Smooth muscle cell (in vitro differentiated cells): ENCODE measurements at regions not wholly inside any gene's neighbourhood (a gene's known extent, or its start where the extent isn't known, plus 50 kb on each side); places are given as distances from the start of the nearest gene placed in this dataset.

Experiments used
- DNase-seq: peaks from one replicate; lab custom pipeline; 2025; ENCODE audit not compliant: unreplicated experiment; lab: John Stamatoyannopoulos, UW
- H2AFZ ChIP-seq: fragments of 200-600 bp; sonication (generic); 2 replicates; pipeline ENCODE4 v1.6.0; 2016; ENCODE audit warnings: antibody characterized with exemption, low read depth, mild to moderate bottlenecking
- H3F3A ChIP-seq: fragments of 200-600 bp; sonication (generic); 2 replicates; pipeline ENCODE4 v1.6.0; 2017; ENCODE audit warnings: antibody characterized with exemption, low read depth
- H3K27ac ChIP-seq: fragments of 200-600 bp; sonication (generic); 2 replicates; pipeline ENCODE4 v1.5.1; 2016; ENCODE audit warnings: low read depth, mild to moderate bottlenecking
- H3K27me3 ChIP-seq: fragments of 200-600 bp; sonication (generic); 2 replicates; pipeline ENCODE4 v1.6.1; 2016; ENCODE audit warnings: low read depth, mild to moderate bottlenecking
- H3K36me3 ChIP-seq: fragments of 200-600 bp; sonication (generic); 2 replicates; pipeline ENCODE4 v1.5.1; 2016; ENCODE audit warnings: low read depth
- H3K4me1 ChIP-seq: fragments of 200-600 bp; sonication (generic); 2 replicates; pipeline ENCODE4 v1.5.1; 2016; ENCODE audit warnings: low read depth
- H3K4me2 ChIP-seq: fragments of 200-600 bp; sonication (generic); 2 replicates; pipeline ENCODE4 v1.6.0; 2016; ENCODE audit warnings: mild to moderate bottlenecking
- H3K4me3 ChIP-seq: fragments of 200-600 bp; sonication (generic); 2 replicates; pipeline ENCODE4 v1.5.1; 2016; ENCODE audit warnings: mild to moderate bottlenecking
- H3K79me2 ChIP-seq: fragments of 200-600 bp; sonication (generic); 2 replicates; pipeline ENCODE4 v1.6.0; 2016; ENCODE audit warnings: low read depth, mild to moderate bottlenecking
- H3K9ac ChIP-seq: fragments of 200-600 bp; sonication (generic); 2 replicates; pipeline ENCODE4 v1.6.0; 2016; ENCODE audit warnings: low read depth
- H3K9me3 ChIP-seq: fragments of 200-600 bp; sonication (generic); replicated peaks from 2 replicates; pipeline ENCODE4 v1.5.1; 2016; ENCODE audit warnings: low read depth
- H4K20me1 ChIP-seq: fragments of 200-600 bp; sonication (generic); 2 replicates; pipeline ENCODE4 v1.6.0; 2016; ENCODE audit warnings: low read depth
- WGBS: methylation state at CpG from one replicate; pipeline ENCODE4 v1.1.7; 2016; ENCODE audit warnings: low lambda C conversion rate; 5-methylcytosine and 5-hydroxymethylcytosine counted together
- TF ChIP-seq, protein P1 (sequence below): fragments of 200-600 bp; sonication (generic); IDR thresholded peaks from 2 replicates; pipeline ENCODE4 v1.5.1; 2017; ENCODE audit warnings: borderline replicate concordance, mild to moderate bottlenecking, antibody characterized with exemption; ENCODE audit not compliant: insufficient read depth, poor library complexity, severe bottlenecking

DNA sequence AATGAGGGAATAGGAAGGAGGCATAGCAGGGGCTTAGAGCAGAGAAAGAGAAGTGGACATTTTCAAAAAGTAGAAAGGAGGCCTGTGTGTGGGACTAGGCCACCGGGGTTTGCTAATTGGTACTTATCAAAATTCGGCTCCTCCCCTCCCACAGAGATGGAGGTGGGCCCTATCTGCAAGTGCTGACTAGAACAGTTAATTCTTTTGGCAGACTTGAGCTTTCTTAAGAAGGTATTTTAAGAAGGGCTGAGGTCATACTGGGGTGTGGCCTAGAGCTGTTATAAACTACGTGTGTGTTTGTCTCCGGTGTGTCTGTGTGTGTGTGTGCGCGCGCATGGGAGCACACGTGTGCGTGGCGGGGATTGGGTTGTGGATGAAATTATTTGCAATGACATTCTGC is 1086.5 kb downstream of the EFNA5 start:
- Histone ChIP-seq H3K36me3 (no peaks in the 10 kb centered on the region), H4K20me1 (no peaks in the 10 kb centered on the region)

DNA sequence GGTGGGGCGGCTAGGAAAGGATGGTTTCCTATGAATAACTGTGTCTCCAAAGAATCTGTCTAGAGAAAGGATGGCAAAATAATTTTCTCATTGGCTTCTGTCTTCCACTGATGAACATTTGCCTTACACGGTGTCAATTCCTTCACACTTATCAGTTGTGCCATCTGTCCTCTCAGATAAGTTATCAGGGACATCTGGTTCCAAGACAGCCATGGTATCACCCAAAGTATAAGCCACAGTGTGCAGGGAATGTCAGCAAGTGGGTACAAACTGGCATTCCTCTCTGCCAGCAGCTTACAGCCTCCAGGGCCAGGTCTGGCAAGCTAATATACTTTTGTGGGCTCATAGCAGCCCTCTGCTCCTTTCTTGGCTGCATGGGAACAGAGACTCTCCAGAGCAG is 1092.0 kb downstream of the EFNA5 start:
- no peaks in the 10 kb centered on the region for H3K36me3 ChIP-seq
- DNase-seq, result no peak
- no peak overlapping the region for H3K4me3 ChIP-seq
- TF ChIP-seq, protein P1, sequence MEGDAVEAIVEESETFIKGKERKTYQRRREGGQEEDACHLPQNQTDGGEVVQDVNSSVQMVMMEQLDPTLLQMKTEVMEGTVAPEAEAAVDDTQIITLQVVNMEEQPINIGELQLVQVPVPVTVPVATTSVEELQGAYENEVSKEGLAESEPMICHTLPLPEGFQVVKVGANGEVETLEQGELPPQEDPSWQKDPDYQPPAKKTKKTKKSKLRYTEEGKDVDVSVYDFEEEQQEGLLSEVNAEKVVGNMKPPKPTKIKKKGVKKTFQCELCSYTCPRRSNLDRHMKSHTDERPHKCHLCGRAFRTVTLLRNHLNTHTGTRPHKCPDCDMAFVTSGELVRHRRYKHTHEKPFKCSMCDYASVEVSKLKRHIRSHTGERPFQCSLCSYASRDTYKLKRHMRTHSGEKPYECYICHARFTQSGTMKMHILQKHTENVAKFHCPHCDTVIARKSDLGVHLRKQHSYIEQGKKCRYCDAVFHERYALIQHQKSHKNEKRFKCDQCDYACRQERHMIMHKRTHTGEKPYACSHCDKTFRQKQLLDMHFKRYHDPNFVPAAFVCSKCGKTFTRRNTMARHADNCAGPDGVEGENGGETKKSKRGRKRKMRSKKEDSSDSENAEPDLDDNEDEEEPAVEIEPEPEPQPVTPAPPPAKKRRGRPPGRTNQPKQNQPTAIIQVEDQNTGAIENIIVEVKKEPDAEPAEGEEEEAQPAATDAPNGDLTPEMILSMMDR, result no peak
- WGBS, result 97% methylated on average over 2 of the region's 2 CpGs
- H4K20me1 ChIP-seq, result no peaks in the 10 kb centered on the region
- no peak overlapping the region for H3K4me2 ChIP-seq
- H3K27me3 ChIP-seq, result no peaks in the 10 kb centered on the region
- no peak overlapping the region for H2AFZ ChIP-seq
- H3K27ac ChIP-seq, result no peak overlapping the region
- no peaks in the 10 kb centered on the region for H3K79me2 ChIP-seq
- H3F3A ChIP-seq, result no peaks in the 10 kb centered on the region
- H3K9ac ChIP-seq, result no peak overlapping the region
- no peaks in the 10 kb centered on the region for H3K9me3 ChIP-seq
- H3K4me1 ChIP-seq, result no peaks in the 10 kb centered on the region

More for the DNA sequence above, 1086.5 kb downstream of the EFNA5 start:
- Histone ChIP-seq H2AFZ (no peak overlapping the region), H3K27ac (no peak overlapping the region), H3K4me2 (no peak overlapping the region), H3K4me3 (no peak overlapping the region), H3K9ac (no peak overlapping the region), H3K9me3 (no peaks in the 10 kb centered on the region), H3K79me2 (no peaks in the 10 kb centered on the region), H3F3A (no peaks in the 10 kb centered on the region), H3K4me1 (no peaks in the 10 kb centered on the region), H3K27me3 (no peaks in the 10 kb centered on the region)
- no peak for DNase-seq
- TF ChIP-seq, protein P1, result no peak
- whole genome bisulfite sequencing, result 81% methylated on average over 10 of the region's 10 CpGs

DNA sequence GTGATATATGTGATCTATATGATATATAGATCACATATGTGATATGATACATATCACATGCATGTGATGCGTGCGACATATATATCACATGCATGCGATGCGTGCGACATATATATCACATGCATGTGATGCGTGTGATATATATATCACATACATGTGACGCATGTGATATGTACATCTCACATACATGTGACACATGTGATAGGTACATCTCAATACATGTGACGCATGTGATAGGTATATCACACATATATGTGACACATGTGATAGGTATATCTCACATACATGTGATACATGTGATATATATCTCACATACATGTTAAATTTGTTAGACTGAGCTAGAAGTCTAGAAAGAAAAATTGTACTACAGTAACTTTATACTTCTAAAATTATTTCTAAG is 1095.9 kb downstream of the EFNA5 start:
- H3K36me3 ChIP-seq, result no peaks in the 10 kb centered on the region
- H3F3A ChIP-seq, result no peaks in the 10 kb centered on the region
- H3K4me3 ChIP-seq, result no peak overlapping the region
- no peak overlapping the region for H2AFZ ChIP-seq
- WGBS, result 96% methylated on average over 8 of the region's 8 CpGs
- no peak overlapping the region for H3K4me2 ChIP-seq
- H3K9ac ChIP-seq, result no peak overlapping the region
- no peak overlapping the region for H3K27ac ChIP-seq
- H3K9me3 ChIP-seq, result no peaks in the 10 kb centered on the region
- DNase-seq, result no peak
- H3K4me1 ChIP-seq, result no peaks in the 10 kb centered on the region
- no peaks in the 10 kb centered on the region for H3K79me2 ChIP-seq
- no peaks in the 10 kb centered on the region for H3K27me3 ChIP-seq
- TF ChIP-seq, protein P1, result no peak
- H4K20me1 ChIP-seq, result no peaks in the 10 kb centered on the region

DNA sequence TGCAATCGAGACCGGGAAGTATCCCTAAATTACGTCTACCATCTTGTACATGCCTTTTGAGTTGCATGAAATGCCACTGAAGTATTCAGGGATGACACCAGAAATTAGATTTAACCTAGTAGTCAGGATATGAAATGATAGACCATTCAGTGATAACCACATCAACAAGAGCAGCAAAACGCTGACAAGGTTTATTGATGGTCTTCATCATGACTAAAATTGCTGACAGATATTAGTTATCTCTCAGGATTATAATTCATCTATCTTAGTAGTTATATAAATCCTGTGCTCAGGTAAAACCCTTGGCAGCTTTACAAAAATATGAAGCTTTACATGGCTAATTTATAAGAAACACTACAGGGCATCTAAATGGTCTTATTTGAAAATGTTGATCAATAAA is 1104.7 kb downstream of the EFNA5 start:
- H4K20me1 ChIP-seq, result no peaks in the 10 kb centered on the region
- 94% methylated on average over 4 of the region's 4 CpGs for WGBS

More for the DNA sequence above, 1104.7 kb downstream of the EFNA5 start:
- no peak overlapping the region for H3K4me2 ChIP-seq
- TF ChIP-seq, protein P1, result no peak
- no peaks in the 10 kb centered on the region for H3K79me2 ChIP-seq
- no peak overlapping the region for H3K27ac ChIP-seq
- H3K9me3 ChIP-seq, result no peaks in the 10 kb centered on the region
- DNase-seq, result no peak
- H3K4me3 ChIP-seq, result no peak overlapping the region
- H3K36me3 ChIP-seq, result no peaks in the 10 kb centered on the region
- no peaks in the 10 kb centered on the region for H3K27me3 ChIP-seq
- no peak overlapping the region for H3K9ac ChIP-seq
- H3K4me1 ChIP-seq, result no peaks in the 10 kb centered on the region
- no peak overlapping the region for H2AFZ ChIP-seq
- H3F3A ChIP-seq, result no peaks in the 10 kb centered on the region
